NCI-H187 (cell line): ENCODE measurements at regions not wholly inside any gene's neighbourhood (a gene's known extent, or its start where the extent isn't known, plus 50 kb on each side); places are given as distances from the start of the nearest gene placed in this dataset.
A peak's percentile ranks its signal among the peaks of the same experiment; 100 is the strongest.

Experiments
- DNase-seq, 2 experiments: peaks; one replicate each; lab custom pipeline; 2025; lab: John Stamatoyannopoulos, UW

- peak in 1 of 2 experiments; percentile 27 for DNase-seq
Measured at GRCh38 chr9:79799691-79800335, 228.0 kb downstream of the TLE4 start.

GRCh38 chr9:79798450-79798849, 226.7 kb downstream of the TLE4 start:
- DNase-seq, result no peak

DNA sequence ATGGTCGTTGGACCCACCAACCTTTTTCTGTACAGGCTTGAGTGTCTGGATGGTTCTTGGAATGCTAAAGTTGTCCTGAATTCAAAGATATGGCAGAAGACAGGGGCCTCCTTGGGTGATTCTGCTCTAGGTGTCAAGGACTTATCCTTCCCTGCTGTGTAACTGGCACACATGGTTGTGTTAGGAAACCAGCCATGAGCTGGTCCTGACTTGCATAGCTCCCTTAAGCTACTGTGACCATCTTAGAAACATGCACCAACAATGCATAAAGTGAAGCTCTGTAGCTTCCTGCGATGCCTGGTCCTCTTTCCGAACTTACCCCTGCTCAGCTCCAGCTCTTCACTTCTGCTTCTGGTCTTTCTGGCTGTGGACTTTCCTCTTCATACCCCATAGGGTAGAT, 224.6 kb downstream of the TLE4 start:
- no peak for DNase-seq

DNA sequence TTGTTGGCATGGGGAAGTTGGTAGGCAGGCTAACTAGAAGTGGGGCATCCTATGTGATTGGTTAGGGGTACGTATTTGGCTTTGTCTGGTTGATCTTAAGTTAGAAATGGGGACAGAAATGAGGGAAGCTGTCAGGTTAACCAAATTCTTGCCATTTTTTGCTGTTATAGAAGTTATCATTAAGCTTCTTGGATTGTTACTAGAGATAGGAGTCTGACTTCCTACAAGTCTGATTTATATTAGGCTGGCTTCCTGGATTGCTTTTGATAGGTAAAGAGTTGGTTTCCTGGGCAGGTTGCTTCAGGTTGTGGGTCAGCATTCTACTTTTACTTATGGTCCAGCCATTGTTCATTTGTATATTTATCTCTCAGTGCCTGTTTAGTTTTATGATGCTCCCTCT, 216.9 kb downstream of the TLE4 start:
- no peak for DNase-seq

DNA sequence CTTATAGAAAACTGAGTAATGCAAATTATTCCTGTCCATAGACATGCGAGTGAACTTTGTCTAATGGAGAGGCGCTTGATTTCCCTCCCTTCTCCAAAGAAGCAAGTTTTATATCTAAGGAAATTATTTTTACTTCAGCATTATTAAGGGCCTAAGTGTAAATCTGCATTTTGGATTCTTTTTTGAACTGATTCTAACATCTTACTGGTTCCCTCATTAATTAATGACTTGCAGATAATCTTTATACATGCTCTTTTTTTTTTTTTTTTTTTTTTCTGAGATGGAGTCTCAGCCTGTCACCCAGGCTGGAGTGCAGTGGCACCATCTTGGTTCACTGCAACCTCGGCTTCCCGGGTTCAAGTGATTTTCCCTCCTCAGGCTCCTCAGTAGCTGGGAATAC, 209.5 kb downstream of the TLE4 start:
- no peak for DNase-seq

GRCh38 chr9:79780559-79780958, 208.8 kb downstream of the TLE4 start:
- no peak for DNase-seq

DNA sequence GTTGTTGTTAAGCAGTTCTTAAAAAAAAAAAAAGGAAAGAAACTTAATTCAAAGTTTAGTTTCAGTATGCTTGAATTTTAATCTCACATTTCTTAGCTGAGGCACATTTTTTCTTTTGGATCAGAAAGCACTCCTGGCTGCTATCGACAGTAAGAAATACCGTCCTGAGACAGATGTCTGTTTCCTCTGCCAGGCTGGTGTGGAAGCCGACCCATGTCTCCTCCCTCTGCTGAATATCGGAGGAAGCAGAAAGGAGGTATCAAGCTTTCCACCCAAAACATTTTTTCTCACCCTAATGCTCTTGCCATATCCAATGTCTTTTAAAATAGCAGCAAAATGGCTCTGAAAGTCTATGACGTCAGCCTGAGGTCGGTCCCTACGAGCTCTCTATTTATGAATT, 208.1 kb downstream of the TLE4 start:
- DNase-seq, result no peak

- no peak for DNase-seq
Measured at GRCh38 chr9:79778581-79778980, 206.8 kb downstream of the TLE4 start.

DNA sequence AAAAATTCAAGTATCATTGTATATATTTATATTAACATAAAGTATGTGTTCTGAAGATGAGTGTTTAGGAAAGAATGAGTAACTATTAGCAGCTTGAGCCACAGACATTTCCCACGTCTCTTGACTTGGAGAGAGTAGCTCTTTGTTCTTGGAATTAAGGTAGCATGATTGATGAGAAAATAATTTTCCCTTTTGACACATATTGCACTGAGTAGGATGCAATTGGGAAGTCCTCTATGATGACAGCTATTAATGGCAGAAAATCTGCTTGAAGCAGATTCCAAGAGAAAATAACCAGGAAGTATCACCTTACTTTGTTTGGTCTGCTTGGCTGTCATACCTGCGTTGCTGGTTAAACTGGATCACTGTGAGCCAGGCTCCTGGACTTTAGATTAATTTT, 204.8 kb downstream of the TLE4 start:
- no peak for DNase-seq
